SK-N-SH (cell line): ENCODE measurements at regions not wholly inside any gene's neighbourhood (a gene's known extent, or its start where the extent isn't known, plus 50 kb on each side); places are given as distances from the start of the nearest gene placed in this dataset.

Experiments
- CTCF ChIP-seq: fragments of 200-600 bp; sonication (generic); IDR thresholded peaks from 2 replicates; pipeline ENCODE4 v1.6.1; 2017; ENCODE audit warnings: antibody characterized with exemption, mild to moderate bottlenecking, moderate library complexity
- EP300 ChIP-seq, 2 experiments: IDR thresholded peaks; 2 replicates each; pipeline versions ENCODE4 v1.4.0 to v1.6.1; 2012; ENCODE audit warnings: borderline replicate concordance in 1 of 2, low read depth in 1 of 2, low read length in 1 of 2
- EZH2phosphoT487 ChIP-seq: fragments of 200-600 bp; sonication (generic); IDR thresholded peaks from 2 replicates; pipeline ENCODE4 v1.6.1; 2017; ENCODE audit warnings: low read depth, mixed run types, mild to moderate bottlenecking, antibody characterized with exemption, moderate library complexity, borderline replicate concordance
- PBX3 ChIP-seq: IDR thresholded peaks from 2 replicates; pipeline ENCODE4; 2012
- POLR2AphosphoS5 ChIP-seq: IDR thresholded peaks from 2 replicates; pipeline ENCODE4 v1.6.1; 2012; ENCODE audit warnings: low read depth, low read length
- RAD21 ChIP-seq: IDR thresholded peaks from 2 replicates; pipeline ENCODE4 v1.6.1; 2012; ENCODE audit warnings: mild to moderate bottlenecking, low read length
- REST ChIP-seq: IDR thresholded peaks from 2 replicates; pipeline ENCODE4 v1.6.1; 2012; ENCODE audit warnings: mild to moderate bottlenecking, low read depth, low read length, moderate library complexity
- SIN3A ChIP-seq: IDR thresholded peaks from 2 replicates; pipeline ENCODE4 v1.6.1; 2012; ENCODE audit warnings: low read depth, mild to moderate bottlenecking, low read length, moderate library complexity, borderline replicate concordance
- SMC3 ChIP-seq: IDR thresholded peaks from 2 replicates; pipeline ENCODE4 v1.6.1; 2012; ENCODE audit warnings: low read depth, low read length, improper control_type of control experiment
- TAF1 ChIP-seq: IDR thresholded peaks from 2 replicates; pipeline ENCODE4 v1.6.1; 2012; ENCODE audit warnings: low read depth, mild to moderate bottlenecking, low read length, moderate library complexity, borderline replicate concordance
- USF1 ChIP-seq: IDR thresholded peaks from 2 replicates; pipeline ENCODE4 v1.4.0; 2012; ENCODE audit warnings: low read depth, borderline replicate concordance

GRCh38 chr5:110058175-110058574, 368.4 kb downstream of the MAN2A1 start:
- TF ChIP-seq CTCF: no peak
- TF ChIP-seq EZH2phosphoT487: no peak
- TF ChIP-seq PBX3: no peak
- TF ChIP-seq USF1: no peak
- no peak for TF ChIP-seq RAD21
- TF ChIP-seq SMC3: no peak
- no peak for TF ChIP-seq TAF1
- TF ChIP-seq POLR2AphosphoS5: no peak
- no peak for TF ChIP-seq SIN3A
- TF ChIP-seq REST: no peak
- TF ChIP-seq EP300 (IDR thresholded peaks at IDR 0.05; ENCODE audit: borderline replicate concordance in 1 of 2, low read depth in 1 of 2, low read length in 1 of 2): peak in 1 of 2 experiments; percentile 83; a peak in 2 of 4 replicates
